Osteoblast (primary cell): ENCODE measurements at regions not wholly inside any gene's neighbourhood (a gene's known extent, or its start where the extent isn't known, plus 50 kb on each side); places are given as distances from the start of the nearest gene placed in this dataset.

ENCODE experiments used
- DNase-seq: peaks from one replicate; pipeline ENCODE4 v3.0.0; 2011; ENCODE audit warnings: low spot score, mixed read lengths; ENCODE audit not compliant: insufficient read length; ENCODE audit errors: missing footprints
- H2AFZ ChIP-seq: 2 replicates; pipeline ENCODE4 v1.6.0; 2011; ENCODE audit warnings: mild to moderate bottlenecking, low read length
- H3K27ac ChIP-seq: 2 replicates; pipeline ENCODE4 v1.5.1; 2011; ENCODE audit warnings: mild to moderate bottlenecking, low read depth, low read length, moderate library complexity
- H3K27me3 ChIP-seq: 2 replicates; pipeline ENCODE4 v1.6.0; 2012; ENCODE audit warnings: mild to moderate bottlenecking, control low read depth, inconsistent platforms, low read length, moderate library complexity; ENCODE audit not compliant: insufficient read depth
- H3K36me3 ChIP-seq: 2 replicates; pipeline ENCODE4 v1.5.1; 2011; ENCODE audit warnings: mild to moderate bottlenecking, low read length, control low read depth, moderate library complexity; ENCODE audit not compliant: insufficient read depth
- H3K4me1 ChIP-seq: 2 replicates; pipeline ENCODE4 v1.5.1; 2011; ENCODE audit warnings: mild to moderate bottlenecking, low read length, control low read depth, moderate library complexity; ENCODE audit not compliant: insufficient read depth
- H3K4me2 ChIP-seq: 2 replicates; pipeline ENCODE4 v1.6.0; 2011; ENCODE audit warnings: mild to moderate bottlenecking, low read length; ENCODE audit not compliant: insufficient read depth
- H3K4me3 ChIP-seq: fragments of 200-600 bp; sonication (generic); 3 replicates; pipeline ENCODE4 v1.5.1; 2012; ENCODE audit warnings: mild to moderate bottlenecking, low read length, inconsistent platforms; ENCODE audit not compliant: insufficient read depth
- H3K79me2 ChIP-seq: 2 replicates; pipeline ENCODE4 v1.6.0; 2012; ENCODE audit warnings: mild to moderate bottlenecking, low read length, control low read depth, inconsistent platforms; ENCODE audit not compliant: insufficient read depth
- H3K9me3 ChIP-seq: 2 replicates; pipeline ENCODE4 v1.5.1; 2011; ENCODE audit warnings: low read depth, low read length, control low read depth
- H4K20me1 ChIP-seq: 2 replicates; pipeline ENCODE4 v1.6.0; 2012; ENCODE audit warnings: mild to moderate bottlenecking, low read length, control low read depth; ENCODE audit not compliant: insufficient read depth
- TF ChIP-seq, protein P1 (sequence below): IDR thresholded peaks from 2 replicates; pipeline ENCODE4 v1.5.1; 2011; ENCODE audit warnings: mild to moderate bottlenecking, low read depth, low read length, moderate library complexity; ENCODE audit errors: extremely low read depth

DNA sequence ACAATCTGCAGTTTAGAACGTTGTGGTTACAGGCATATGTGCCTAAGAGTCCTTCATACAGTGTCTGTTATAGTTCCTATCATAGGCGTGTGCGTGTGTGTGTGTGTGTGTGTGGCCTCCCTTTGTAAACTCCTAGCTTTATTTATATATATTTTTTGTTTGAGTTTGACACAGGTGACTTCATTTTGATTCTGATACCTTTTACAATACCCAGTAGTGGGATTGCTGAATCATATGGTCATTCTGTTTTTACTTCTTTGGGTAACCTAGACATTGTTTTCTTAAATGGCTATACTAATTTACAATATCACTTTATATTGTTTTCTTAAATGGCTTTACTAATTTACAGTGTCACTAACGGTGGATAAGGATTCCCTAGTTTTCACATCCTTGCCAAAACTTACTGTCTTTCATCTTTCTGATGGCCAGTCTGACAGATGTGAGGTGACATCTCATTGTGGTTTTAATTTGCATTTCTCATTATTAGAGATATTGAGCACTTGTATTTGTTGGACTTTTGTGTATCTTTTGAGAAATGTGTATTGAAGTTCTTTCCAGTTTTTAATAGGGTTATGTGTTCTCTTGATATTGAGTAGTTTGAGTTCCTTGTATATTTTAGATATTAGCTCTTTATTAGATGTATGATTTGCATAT is 211.1 kb upstream of the NUDT6 start:
- H3K27me3 ChIP-seq: no peaks in the 10 kb centered on the region
- H3K79me2 ChIP-seq: no peaks in the 10 kb centered on the region
- no peak overlapping the region for H3K4me2 ChIP-seq
- H3K36me3 ChIP-seq: no peaks in the 10 kb centered on the region
- DNase-seq: peak; percentile 41
- no peaks in the 10 kb centered on the region for H4K20me1 ChIP-seq
- no peaks in the 10 kb centered on the region for H3K9me3 ChIP-seq
- TF ChIP-seq, protein P1, sequence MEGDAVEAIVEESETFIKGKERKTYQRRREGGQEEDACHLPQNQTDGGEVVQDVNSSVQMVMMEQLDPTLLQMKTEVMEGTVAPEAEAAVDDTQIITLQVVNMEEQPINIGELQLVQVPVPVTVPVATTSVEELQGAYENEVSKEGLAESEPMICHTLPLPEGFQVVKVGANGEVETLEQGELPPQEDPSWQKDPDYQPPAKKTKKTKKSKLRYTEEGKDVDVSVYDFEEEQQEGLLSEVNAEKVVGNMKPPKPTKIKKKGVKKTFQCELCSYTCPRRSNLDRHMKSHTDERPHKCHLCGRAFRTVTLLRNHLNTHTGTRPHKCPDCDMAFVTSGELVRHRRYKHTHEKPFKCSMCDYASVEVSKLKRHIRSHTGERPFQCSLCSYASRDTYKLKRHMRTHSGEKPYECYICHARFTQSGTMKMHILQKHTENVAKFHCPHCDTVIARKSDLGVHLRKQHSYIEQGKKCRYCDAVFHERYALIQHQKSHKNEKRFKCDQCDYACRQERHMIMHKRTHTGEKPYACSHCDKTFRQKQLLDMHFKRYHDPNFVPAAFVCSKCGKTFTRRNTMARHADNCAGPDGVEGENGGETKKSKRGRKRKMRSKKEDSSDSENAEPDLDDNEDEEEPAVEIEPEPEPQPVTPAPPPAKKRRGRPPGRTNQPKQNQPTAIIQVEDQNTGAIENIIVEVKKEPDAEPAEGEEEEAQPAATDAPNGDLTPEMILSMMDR: no peak
- no peak overlapping the region for H3K4me3 ChIP-seq
- H3K4me1 ChIP-seq: no peaks in the 10 kb centered on the region
- no peak overlapping the region for H2AFZ ChIP-seq
- no peak overlapping the region for H3K27ac ChIP-seq

DNA sequence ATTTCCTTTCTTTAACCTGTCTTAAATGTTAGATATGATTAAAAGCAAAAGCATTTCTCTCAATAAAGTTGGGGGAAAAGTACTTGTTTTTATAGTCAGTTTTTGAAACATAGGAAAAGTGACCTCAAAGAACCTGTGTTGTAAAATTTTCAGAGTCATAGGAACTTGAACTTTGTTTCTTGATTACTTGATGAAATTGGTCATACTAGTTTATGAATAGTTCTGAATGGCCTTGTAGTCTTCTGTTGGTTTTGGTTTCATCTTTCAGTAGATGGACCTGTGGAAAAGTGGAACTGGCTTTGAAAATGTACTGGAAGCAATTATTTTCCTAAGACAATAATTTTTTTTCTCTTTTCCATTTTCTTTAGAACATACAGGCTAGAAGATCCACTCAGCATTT is 222.2 kb upstream of the NUDT6 start:
- Histone ChIP-seq H3K4me2 (no peak overlapping the region), H3K27me3 (no peaks in the 10 kb centered on the region), H3K79me2 (no peaks in the 10 kb centered on the region), H3K9me3 (no peaks in the 10 kb centered on the region), H3K4me1 (no peaks in the 10 kb centered on the region), H3K4me3 (no peak overlapping the region), H4K20me1 (no peaks in the 10 kb centered on the region), H2AFZ (no peak overlapping the region), H3K27ac (no peak overlapping the region), H3K36me3 (no peaks in the 10 kb centered on the region)
- TF ChIP-seq, protein P1: no peak
- DNase-seq: no peak

DNA sequence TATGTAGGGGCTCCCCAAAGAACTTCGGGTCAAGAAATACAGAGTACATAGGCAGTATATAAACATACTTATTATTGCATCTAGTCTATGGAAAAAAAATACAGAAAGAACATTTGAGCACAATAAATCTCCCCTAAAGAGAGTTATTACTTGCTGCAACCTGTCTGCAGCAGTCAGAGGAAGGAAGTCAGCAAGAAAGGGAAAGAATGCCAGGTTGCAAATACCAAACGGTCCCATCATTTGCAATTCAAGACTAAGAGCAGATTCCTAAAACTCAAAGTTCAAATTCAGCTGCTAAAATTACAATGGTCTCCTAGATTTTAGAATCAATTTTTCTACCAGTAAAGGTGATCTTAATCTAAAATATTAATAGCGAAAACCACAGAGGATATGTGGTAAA is 236.2 kb upstream of the NUDT6 start:
- Histone ChIP-seq H3K36me3 (no peaks in the 10 kb centered on the region), H3K79me2 (no peaks in the 10 kb centered on the region), H2AFZ (no peak overlapping the region), H3K27me3 (no peaks in the 10 kb centered on the region), H3K4me3 (no peak overlapping the region), H3K4me1 (no peaks in the 10 kb centered on the region), H3K9me3 (no peaks in the 10 kb centered on the region), H4K20me1 (no peaks in the 10 kb centered on the region), H3K27ac (no peak overlapping the region), H3K4me2 (no peak overlapping the region)
- DNase-seq: no peak
- TF ChIP-seq, protein P1: no peak

DNA sequence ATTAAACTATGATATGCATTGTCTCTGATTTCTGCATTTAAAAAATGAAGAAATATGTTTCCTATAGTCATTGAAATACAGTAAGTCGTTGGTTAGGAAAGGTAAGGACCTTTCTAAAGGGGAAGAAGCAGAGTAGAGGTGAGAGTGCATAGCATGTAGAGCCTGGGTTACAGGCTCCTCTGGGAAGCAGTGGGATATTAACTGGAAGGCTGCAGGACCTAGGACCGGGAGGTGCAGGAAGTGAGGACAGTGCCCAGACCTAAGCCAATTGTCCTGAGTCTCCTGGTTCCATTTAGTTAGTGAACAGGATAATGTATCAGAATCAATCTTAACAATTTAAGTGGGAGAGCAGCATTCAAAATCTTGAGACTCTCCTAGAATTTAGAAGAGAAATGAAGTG is 237.1 kb upstream of the NUDT6 start:
- Histone ChIP-seq H3K4me2 (no peak overlapping the region), H4K20me1 (no peaks in the 10 kb centered on the region), H3K4me3 (no peak overlapping the region), H3K36me3 (no peaks in the 10 kb centered on the region), H3K9me3 (no peaks in the 10 kb centered on the region), H3K27ac (no peak overlapping the region), H3K27me3 (no peaks in the 10 kb centered on the region), H3K4me1 (no peaks in the 10 kb centered on the region), H3K79me2 (no peaks in the 10 kb centered on the region), H2AFZ (no peak overlapping the region)
- no peak for DNase-seq
- TF ChIP-seq, protein P1: no peak
